ENCODE measurements at regions not wholly inside any gene's neighbourhood (a gene's known extent, or its start where the extent isn't known, plus 50 kb on each side); places are given as distances from the start of the nearest gene placed in this dataset.

GRCh38 chr1:57590978-57591377 is 167.1 kb upstream of the DAB1 start (continued):
- no peak for TF ChIP-seq IRF3 (IDR thresholded peaks at IDR 0.05)
- TF ChIP-seq BCLAF1 (IDR thresholded peaks at IDR 0.05), result no peak

- no peaks in the 10 kb centered on the region for H3K36me3 ChIP-seq (ENCODE audit: control insufficient read depth in 2 of 2, insufficient read depth in 2 of 2, low read length in 1 of 2)
- ChIA-PET RAD21 (ENCODE audit: unreplicated experiment) (no interaction called here), POLR2A (no interaction called here), SMC1A (ENCODE audit: uncharacterized antibody, unreplicated experiment) (no interaction called here), CTCF (no interaction called here)
- H2AFZ ChIP-seq (ENCODE audit: control insufficient read depth, low read depth, low read length), result no peak overlapping the region
- in situ Hi-C loops (cut with MboI), result no loop called here
- ATAC-seq (no peak), DNase-seq (ENCODE audit: low read depth, low spot score) (no peak), FAIRE-seq (no peak)
- H3K9ac ChIP-seq (ENCODE audit: control insufficient read depth, insufficient read depth, low read length), result no peak overlapping the region
- no peak overlapping the region for H3K4me2 ChIP-seq (ENCODE audit: control insufficient read depth, insufficient read depth)
- no peak overlapping the region for H3K27ac ChIP-seq (ENCODE audit: control insufficient read depth, insufficient read depth)
- BruUV-seq (replicated peaks), result no TSS peak
- no peaks in the 10 kb centered on the region for H3K79me2 ChIP-seq (ENCODE audit: control insufficient read depth, insufficient read depth, low read length)
- no peaks in the 10 kb centered on the region for H3K9me3 ChIP-seq (replicated peaks; ENCODE audit: control insufficient read depth, insufficient read depth, low read length)
- intact Hi-C loops (cut with micrococcal nuclease; ENCODE audit: unreplicated experiment), result no loop called here
- no peaks in the 10 kb centered on the region for H3K27me3 ChIP-seq (replicated peaks in 1 of 2; ENCODE audit: control insufficient read depth in 2 of 2, insufficient read depth in 2 of 2, low read length in 1 of 2)
- H4K20me1 ChIP-seq (ENCODE audit: control insufficient read depth, insufficient read depth), result no peaks in the 10 kb centered on the region
- H3K4me1 ChIP-seq (ENCODE audit: control insufficient read depth, insufficient read depth, low read length), result no peaks in the 10 kb centered on the region
- no peak overlapping the region for H3K4me3 ChIP-seq
- no peak for TF ChIP-seq FOXM1 (IDR thresholded peaks at IDR 0.05; ENCODE audit: low read depth, low read length)
- no peak for TF ChIP-seq NRF1 (conservative IDR thresholded peaks at IDR 0.05; ENCODE audit: low read depth, low read length)
- TF ChIP-seq MYC (IDR thresholded peaks at IDR 0.05; ENCODE audit: insufficient read depth, insufficient read length, insufficient replicate concordance, low read length, severe bottlenecking), result no peak
- no peak for TF ChIP-seq HCFC1 (IDR thresholded peaks at IDR 0.05; ENCODE audit: low read length)
- TF ChIP-seq ZNF687 (IDR thresholded peaks at IDR 0.05), result no peak
- no peak for TF ChIP-seq ZNF274 (IDR thresholded peaks at IDR 0.05; ENCODE audit: insufficient read depth, insufficient read length)
Measured at GRCh38 chr1:57586842-57587241, 163.0 kb upstream of the DAB1 start.

All from GM12878 (cell line).